GM12872 (cell line): ENCODE measurements at regions not wholly inside any gene's neighbourhood (a gene's known extent, or its start where the extent isn't known, plus 50 kb on each side); places are given as distances from the start of the nearest gene placed in this dataset.

Experiments
- TF ChIP-seq, protein P1 (sequence below): IDR thresholded peaks from 3 replicates; pipeline ENCODE4 v1.5.1; 2011; ENCODE audit warnings: low read depth, mild to moderate bottlenecking, low read length, moderate library complexity; ENCODE audit not compliant: insufficient read depth

- TF ChIP-seq, protein P1, sequence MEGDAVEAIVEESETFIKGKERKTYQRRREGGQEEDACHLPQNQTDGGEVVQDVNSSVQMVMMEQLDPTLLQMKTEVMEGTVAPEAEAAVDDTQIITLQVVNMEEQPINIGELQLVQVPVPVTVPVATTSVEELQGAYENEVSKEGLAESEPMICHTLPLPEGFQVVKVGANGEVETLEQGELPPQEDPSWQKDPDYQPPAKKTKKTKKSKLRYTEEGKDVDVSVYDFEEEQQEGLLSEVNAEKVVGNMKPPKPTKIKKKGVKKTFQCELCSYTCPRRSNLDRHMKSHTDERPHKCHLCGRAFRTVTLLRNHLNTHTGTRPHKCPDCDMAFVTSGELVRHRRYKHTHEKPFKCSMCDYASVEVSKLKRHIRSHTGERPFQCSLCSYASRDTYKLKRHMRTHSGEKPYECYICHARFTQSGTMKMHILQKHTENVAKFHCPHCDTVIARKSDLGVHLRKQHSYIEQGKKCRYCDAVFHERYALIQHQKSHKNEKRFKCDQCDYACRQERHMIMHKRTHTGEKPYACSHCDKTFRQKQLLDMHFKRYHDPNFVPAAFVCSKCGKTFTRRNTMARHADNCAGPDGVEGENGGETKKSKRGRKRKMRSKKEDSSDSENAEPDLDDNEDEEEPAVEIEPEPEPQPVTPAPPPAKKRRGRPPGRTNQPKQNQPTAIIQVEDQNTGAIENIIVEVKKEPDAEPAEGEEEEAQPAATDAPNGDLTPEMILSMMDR = no peak
Observed at GRCh38 chr10:61356354-61356753, 96.8 kb downstream of the TMEM26 start.

DNA sequence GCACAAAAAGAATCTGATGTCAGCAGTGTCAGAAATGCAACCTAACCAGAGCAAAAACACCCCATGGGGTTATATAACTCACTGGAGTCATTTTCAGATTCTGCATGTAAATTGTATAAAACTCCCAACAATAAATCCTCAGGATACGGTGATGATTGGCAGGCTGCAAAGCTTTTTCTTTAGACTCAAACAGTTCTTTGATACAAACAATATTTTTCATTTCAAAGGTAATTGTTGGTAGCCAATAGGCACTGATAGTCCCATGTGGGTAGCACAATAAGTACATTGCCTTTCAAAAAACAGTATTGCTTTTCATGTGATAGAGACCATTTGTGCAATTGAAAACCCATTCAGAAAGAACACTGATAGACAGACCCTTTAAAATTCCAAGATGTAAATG lies 98.0 kb downstream of the TMEM26 start:
- TF ChIP-seq, protein P1 = no peak

DNA sequence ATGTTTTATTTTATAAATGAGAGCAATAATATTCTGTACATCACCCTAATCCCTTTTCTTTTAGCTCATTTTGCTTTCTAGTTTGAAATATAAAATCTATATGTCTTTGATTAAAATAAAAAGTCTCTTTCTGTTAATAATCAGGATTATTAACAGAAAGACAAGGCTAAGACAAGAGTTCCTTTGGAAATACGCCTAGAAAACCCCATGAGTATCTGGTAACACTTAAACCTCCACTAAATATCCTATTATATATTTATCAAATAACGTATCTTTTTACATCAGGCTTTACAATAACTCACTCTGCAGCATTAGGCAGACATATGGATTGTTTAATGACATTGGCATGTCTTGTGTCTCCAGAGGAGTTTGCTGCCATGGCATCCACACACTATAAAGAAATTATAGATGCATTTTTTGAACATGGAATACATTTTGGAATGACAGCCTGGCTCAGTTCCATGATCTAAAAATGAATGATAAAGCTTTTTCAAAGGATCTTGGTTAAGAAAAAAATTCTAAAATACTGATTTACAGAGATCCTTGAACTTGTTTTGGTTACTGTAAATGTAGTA lies 98.7 kb downstream of the TMEM26 start:
- TF ChIP-seq, protein P1 = no peak

DNA sequence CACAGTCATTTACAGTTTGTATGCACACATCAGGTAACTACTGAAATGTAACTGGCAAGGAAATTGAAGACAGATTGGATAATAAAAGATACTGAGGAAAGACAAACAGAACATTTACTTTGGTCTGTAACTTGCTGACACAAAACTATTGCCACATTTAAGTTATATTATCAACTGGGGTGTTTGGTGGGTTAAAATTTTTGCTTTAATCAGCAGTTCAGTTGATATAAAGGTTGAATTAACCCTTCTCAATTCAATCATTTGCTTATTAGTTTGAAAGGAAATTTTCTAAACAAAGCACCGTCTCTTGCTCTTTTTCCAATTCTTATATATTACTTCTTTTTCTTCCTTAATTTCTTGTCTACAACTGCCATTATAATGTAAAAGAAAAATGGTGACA lies 102.4 kb downstream of the TMEM26 start:
- TF ChIP-seq, protein P1 = no peak

- TF ChIP-seq, protein P1 = no peak
Observed at GRCh38 chr10:61350068-61350467, 103.1 kb downstream of the TMEM26 start.

GRCh38 chr10:61346796-61347413 lies 106.3 kb downstream of the TMEM26 start:
- TF ChIP-seq, protein P1 = no peak

DNA sequence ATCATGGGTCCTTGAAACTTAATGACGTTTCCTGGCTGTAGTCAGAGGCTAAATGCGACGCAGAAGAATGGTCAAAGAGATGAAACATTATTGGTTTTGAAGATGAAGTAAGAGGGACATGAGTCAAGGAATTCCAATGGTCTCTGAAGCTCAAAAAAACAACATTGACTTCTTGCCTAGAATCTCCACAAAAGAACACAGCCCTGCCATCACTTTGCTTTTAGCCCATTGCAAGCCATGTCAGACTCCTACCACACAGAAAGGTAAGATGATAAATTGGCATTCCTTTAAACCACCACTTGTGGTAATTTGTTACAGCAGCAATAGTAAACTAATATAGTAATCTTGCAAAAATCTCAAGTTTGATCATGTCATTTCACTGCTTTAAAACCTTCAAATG lies 109.4 kb downstream of the TMEM26 start:
- TF ChIP-seq, protein P1 = no peak
